Adrenal gland (tissue), 5 donors: ENCODE measurements at regions not wholly inside any gene's neighbourhood (a gene's known extent, or its start where the extent isn't known, plus 50 kb on each side); places are given as distances from the start of the nearest gene placed in this dataset.

ENCODE experiments used
- CTCF ChIP-seq, 6 experiments: fragments of 450-650 bp in 4 of 6; fragments of 200-600 bp in 2 of 6; sonication (generic) in 1 of 6; IDR thresholded peaks; 1 replicate in 5 of 6; 2 replicates in 1 of 6; pipeline versions ENCODE4 v1.5.1 to v1.8.0; 2016 to 2021; ENCODE audit warnings: antibody characterized with exemption in 6 of 6, mild to moderate bottlenecking in 2 of 6, moderate library complexity in 1 of 6
- POLR2A ChIP-seq, 2 donors: fragments of 450-650 bp; IDR thresholded peaks; one replicate each; pipeline ENCODE4 v1.6.1; 2017; ENCODE audit warnings: antibody characterized with exemption in 2 of 2, mild to moderate bottlenecking in 2 of 2, moderate library complexity in 1 of 2
- donor health status: DM: no; HTN: no; CAD: no.

- TF ChIP-seq CTCF (IDR thresholded peaks at IDR 0.05): no peak
- TF ChIP-seq POLR2A (IDR thresholded peaks at IDR 0.05): no peak
These were observed 107.4 kb downstream of the PPM1A start for GRCh38 chr14:60356386-60356785.
